Stimulated activated CD8-positive, alpha-beta memory T cell treated with anti-CD3 and anti-CD28 coated beads, Interleukin-4, amount 100 ng/mL, for 4 hours (primary cell): ENCODE measurements at regions not wholly inside any gene's neighbourhood (a gene's known extent, or its start where the extent isn't known, plus 50 kb on each side); places are given as distances from the start of the nearest gene placed in this dataset.
"Not testable (repeated sequence)": the region's sequence is repeated elsewhere in the genome, so short reads cannot be mapped to it uniquely, and the experiment has no call there.

Experiments used
- DNase-seq, 2 donors: peaks; one replicate each; pipeline ENCODE4 v3.0.0-alpha.2; 2020; ENCODE audit warnings: low read depth in 2 of 2, low spot score in 1 of 2

- no peak for DNase-seq
Observed at GRCh38 chr21:16213518-16213917, 483.7 kb downstream of the USP25 start.

GRCh38 chr21:16215193-16215592 lies 485.4 kb downstream of the USP25 start:
- no peak for DNase-seq

GRCh38 chr21:16215663-16216183 lies 485.9 kb downstream of the USP25 start:
- no peak for DNase-seq

- DNase-seq = no peak
Observed at GRCh38 chr21:16216288-16216962, 486.6 kb downstream of the USP25 start.

GRCh38 chr21:16218682-16219343 lies 489.0 kb downstream of the USP25 start:
- DNase-seq = no peak

GRCh38 chr21:16224756-16225155 lies 495.0 kb downstream of the USP25 start:
- DNase-seq = not testable (repeated sequence)

- DNase-seq = no peak
Observed at GRCh38 chr21:16239659-16240265, 510.0 kb downstream of the USP25 start.

GRCh38 chr21:16241016-16241415 lies 511.2 kb downstream of the USP25 start:
- DNase-seq = no peak

GRCh38 chr21:16241479-16241963 lies 511.7 kb downstream of the USP25 start:
- no peak for DNase-seq

GRCh38 chr21:16243396-16243795 lies 513.6 kb downstream of the USP25 start:
- no peak for DNase-seq

- DNase-seq = no peak
Observed at GRCh38 chr21:16248705-16249104, 518.9 kb downstream of the USP25 start.

GRCh38 chr21:16250273-16250672 lies 520.5 kb downstream of the USP25 start:
- DNase-seq = no peak

- no peak for DNase-seq
Observed at GRCh38 chr21:16258844-16259611, 529.2 kb downstream of the USP25 start.

- no peak for DNase-seq
Observed at GRCh38 chr21:16262091-16262490, 532.3 kb downstream of the USP25 start.

- no peak for DNase-seq
Observed at GRCh38 chr21:16264319-16264718, 534.5 kb downstream of the USP25 start.

GRCh38 chr21:16269476-16269875 lies 539.7 kb downstream of the USP25 start:
- no peak for DNase-seq

- no peak for DNase-seq
Observed at GRCh38 chr21:16279731-16280581, 550.2 kb downstream of the USP25 start.

- no peak for DNase-seq
Observed at GRCh38 chr21:16280686-16281091, 550.9 kb downstream of the USP25 start.

- DNase-seq = no peak
Observed at GRCh38 chr21:16283516-16283915, 553.7 kb downstream of the USP25 start.

GRCh38 chr21:16285605-16286126 lies 555.9 kb downstream of the USP25 start:
- no peak for DNase-seq
